ENCODE measurements at regions not wholly inside any gene's neighbourhood (a gene's known extent, or its start where the extent isn't known, plus 50 kb on each side); places are given as distances from the start of the nearest gene placed in this dataset.
A peak's percentile ranks its signal among the peaks of the same experiment; 100 is the strongest.

- no peak for TF ChIP-seq JAZF1 (CRISPR knock-in tag; IDR thresholded peaks at IDR 0.05)
- TF ChIP-seq ATF3 (CRISPR knock-in tag; conservative IDR thresholded peaks at IDR 0.05) = no peak
- TF ChIP-seq HMGA2 (CRISPR knock-in tag; IDR thresholded peaks at IDR 0.05) = no peak
- TF ChIP-seq SP1 (CRISPR knock-in tag; conservative IDR thresholded peaks at IDR 0.05) = no peak
Observed at GRCh38 chr13:109669234-109669612, 117.2 kb downstream of the IRS2 start (continued).

- DNase-seq (ENCODE audit: low spot score) = no peak
- Mint-ChIP-seq H3K27me3 (ENCODE audit: low read depth) (peaks cover 8% of the 10 kb centered on the region), H3K9me3 (peaks cover 5% of the 10 kb centered on the region; the same call in 1 of the 2 replicates), H3K4me3 (no peak overlapping the region), H3K27ac (peak overlapping the region; percentile 43; the same call in 1 of the 2 replicates), H3K4me1 (peaks cover 16% of the 10 kb centered on the region), H3K36me3 (no peaks in the 10 kb centered on the region)
- peak; percentile 41 for ATAC-seq
- ChIA-PET CTCF (interaction anchor here (0.6 kb wide), 1 partner anchor 392 kb away, joined by 3 read pairs; no protein-coding TSS in a partner anchor), POLR2A (no interaction called here)
- TF ChIP-seq CBFB (CRISPR knock-in tag; IDR thresholded peaks at IDR 0.05; ENCODE audit: low read depth) (no peak), PREB (CRISPR knock-in tag; IDR thresholded peaks at IDR 0.05; ENCODE audit: borderline replicate concordance) (no peak), NFYB (CRISPR knock-in tag; conservative IDR thresholded peaks at IDR 0.05; ENCODE audit: low read depth) (no peak), EMX1 (CRISPR knock-in tag; IDR thresholded peaks at IDR 0.05) (no peak), GABPB1 (CRISPR knock-in tag; IDR thresholded peaks at IDR 0.05) (no peak), HMGXB4 (CRISPR knock-in tag; IDR thresholded peaks at IDR 0.05) (no peak), AR (CRISPR knock-in tag; IDR thresholded peaks at IDR 0.05) (no peak), ZSCAN18 (CRISPR knock-in tag; IDR thresholded peaks at IDR 0.05) (no peak), USF1 (CRISPR knock-in tag; IDR thresholded peaks at IDR 0.05) (no peak), MXD4 (CRISPR knock-in tag; IDR thresholded peaks at IDR 0.05; ENCODE audit: borderline replicate concordance) (no peak), RORB (CRISPR knock-in tag; IDR thresholded peaks at IDR 0.05) (no peak), GRHL2 (CRISPR knock-in tag; IDR thresholded peaks at IDR 0.05; ENCODE audit: insufficient replicate concordance, severe bottlenecking) (no peak), FOXJ3 (CRISPR knock-in tag; IDR thresholded peaks at IDR 0.05; ENCODE audit: borderline replicate concordance) (no peak), PRRX2 (CRISPR knock-in tag; IDR thresholded peaks at IDR 0.05) (no peak), E2F1 (CRISPR knock-in tag; IDR thresholded peaks at IDR 0.05) (no peak), MAX (CRISPR knock-in tag; IDR thresholded peaks at IDR 0.05) (no peak), ETV6 (CRISPR knock-in tag; IDR thresholded peaks at IDR 0.05) (no peak), ZNF121 (CRISPR knock-in tag; IDR thresholded peaks at IDR 0.05) (no peak), E2F5 (CRISPR knock-in tag; IDR thresholded peaks at IDR 0.05) (no peak), ZNF232 (CRISPR knock-in tag; IDR thresholded peaks at IDR 0.05) (no peak)
Observed at GRCh38 chr13:109668433-109669233, 117.8 kb downstream of the IRS2 start.
